HEK293 (cell line): ENCODE measurements at regions not wholly inside any gene's neighbourhood (a gene's known extent, or its start where the extent isn't known, plus 50 kb on each side); places are given as distances from the start of the nearest gene placed in this dataset.

Experiments
- CTCF ChIA-PET: fragments of 350-600 bp; formaldehyde crosslinking; extraction: SDS; loops from one replicate; lab custom pipeline; 2021; ENCODE audit warnings: antibody characterized with exemption; lab: Yijun Ruan, JAX
- POLR2A ChIA-PET: fragments of 300-600 bp; formaldehyde crosslinking; extraction: SDS; loops from one replicate; lab custom pipeline; 2020; ENCODE audit warnings: antibody characterized with exemption, inconsistent platforms; lab: Yijun Ruan, JAX
- H3K27ac ChIP-seq: fragments of 200-500 bp; sonication (Bioruptor generic); 2 replicates; pipeline ENCODE4 v1.5.1; 2014; ENCODE audit warnings: low read depth, low read length, control low read depth, inconsistent platforms; ENCODE audit errors: extremely low read depth
- H3K36me3 ChIP-seq, 2 experiments: fragments of 200-500 bp in 1 of 2; sonication (Bioruptor generic) in 1 of 2; 1 replicate in 1 of 2; 2 replicates in 1 of 2; pipeline ENCODE4 v1.5.1; 2014 to 2017; ENCODE audit warnings: inconsistent platforms in 2 of 2, low read length in 2 of 2; ENCODE audit not compliant: control insufficient read depth in 2 of 2, insufficient read depth in 1 of 2
- H3K4me1 ChIP-seq: fragments of 200-500 bp; sonication (Bioruptor generic); 2 replicates; pipeline ENCODE4 v1.5.1; 2014; ENCODE audit warnings: mild to moderate bottlenecking, low read length, inconsistent platforms; ENCODE audit not compliant: control insufficient read depth, insufficient read depth
- H3K4me3 ChIP-seq: 2 replicates; pipeline ENCODE4 v1.5.1; 2011; ENCODE audit warnings: low read depth, mild to moderate bottlenecking, control low read depth, low read length, moderate library complexity
- H3K9me3 ChIP-seq: fragments of 200-500 bp; sonication (Bioruptor generic); 2 replicates; pipeline ENCODE4 v1.5.1; 2014; ENCODE audit warnings: low read depth, low read length, inconsistent platforms; ENCODE audit not compliant: control insufficient read depth, insufficient read depth
- BCL6B ChIP-seq: fragments of 450-650 bp; formaldehyde crosslinking; IDR thresholded peaks from 2 replicates; pipeline ENCODE4 v1.5.1; 2017; ENCODE audit warnings: missing biosample characterization, missing genetic modification characterization
- ELK4 ChIP-seq: IDR thresholded peaks from 2 replicates; pipeline ENCODE4 v1.6.1; 2011; ENCODE audit warnings: mild to moderate bottlenecking, low read depth, low read length, borderline replicate concordance
- GLIS1 ChIP-seq: fragments of 450-650 bp; formaldehyde crosslinking; IDR thresholded peaks from 2 replicates; pipeline ENCODE4 v1.5.1; 2016; ENCODE audit warnings: missing biosample characterization, missing genetic modification characterization
- IKZF3 ChIP-seq: fragments of 450-650 bp; IDR thresholded peaks from 2 replicates; pipeline ENCODE4 v1.5.0; 2018; ENCODE audit warnings: missing biosample characterization, mild to moderate bottlenecking, missing genetic modification characterization, moderate library complexity
- KLF16 ChIP-seq: fragments of 450-650 bp; formaldehyde crosslinking; IDR thresholded peaks from 2 replicates; pipeline ENCODE4 v1.5.1; 2017; ENCODE audit warnings: missing biosample characterization, missing genetic modification characterization
- REPIN1 ChIP-seq: fragments of 450-650 bp; formaldehyde crosslinking; IDR thresholded peaks from 2 replicates; pipeline ENCODE4 v1.5.1; 2017; ENCODE audit warnings: missing biosample characterization, missing genetic modification characterization, low read depth
- SETDB1 ChIP-seq: IDR thresholded peaks from one replicate; pipeline ENCODE4 v1.6.1; 2017; ENCODE audit warnings: mild to moderate bottlenecking, low read length, moderate library complexity, mixed read lengths; ENCODE audit not compliant: insufficient read length
- ZBTB7A ChIP-seq: fragments of 450-650 bp; formaldehyde crosslinking; IDR thresholded peaks from 2 replicates; pipeline ENCODE4 v1.5.1; 2016; ENCODE audit warnings: low read depth, missing biosample characterization, missing genetic modification characterization
- ZNF19 ChIP-seq: fragments of 450-650 bp; formaldehyde crosslinking; IDR thresholded peaks from 2 replicates; pipeline ENCODE4; 2016; ENCODE audit warnings: missing biosample characterization, missing genetic modification characterization, low read depth
- ZNF23 ChIP-seq: fragments of 450-650 bp; formaldehyde crosslinking; IDR thresholded peaks from 2 replicates; pipeline ENCODE4 v1.5.1; 2016; ENCODE audit warnings: missing biosample characterization, missing genetic modification characterization, borderline replicate concordance
- ZNF239 ChIP-seq: fragments of 450-650 bp; formaldehyde crosslinking; IDR thresholded peaks from 2 replicates; pipeline ENCODE4 v1.5.1; 2016; ENCODE audit warnings: missing biosample characterization, missing genetic modification characterization
- ZNF302 ChIP-seq: fragments of 450-650 bp; formaldehyde crosslinking; IDR thresholded peaks from 2 replicates; pipeline ENCODE4 v1.5.1; 2016; ENCODE audit warnings: missing biosample characterization, missing genetic modification characterization, low read depth
- ZNF335 ChIP-seq: fragments of 450-650 bp; formaldehyde crosslinking; conservative IDR thresholded peaks from 2 replicates; pipeline ENCODE4 v1.5.1; 2016; ENCODE audit warnings: missing biosample characterization, missing genetic modification characterization
- ZNF341 ChIP-seq: fragments of 450-650 bp; formaldehyde crosslinking; IDR thresholded peaks from 2 replicates; pipeline ENCODE4; 2016; ENCODE audit warnings: low read depth, missing biosample characterization, missing genetic modification characterization
- ZNF350 ChIP-seq: fragments of 450-650 bp; formaldehyde crosslinking; IDR thresholded peaks from 2 replicates; pipeline ENCODE4 v1.5.0; 2017; ENCODE audit warnings: missing biosample characterization, mild to moderate bottlenecking, missing genetic modification characterization
- ZNF394 ChIP-seq: fragments of 450-650 bp; formaldehyde crosslinking; IDR thresholded peaks from 2 replicates; pipeline ENCODE4 v1.5.1; 2016; ENCODE audit warnings: missing biosample characterization, missing genetic modification characterization, mild to moderate bottlenecking, moderate library complexity, borderline replicate concordance
- ZNF558 ChIP-seq: fragments of 450-650 bp; formaldehyde crosslinking; IDR thresholded peaks from 2 replicates; pipeline ENCODE4 v1.5.1; 2016; ENCODE audit warnings: missing biosample characterization, missing genetic modification characterization
- ZNF571 ChIP-seq: fragments of 450-650 bp; formaldehyde crosslinking; IDR thresholded peaks from 2 replicates; pipeline ENCODE4 v1.5.0; 2017; ENCODE audit warnings: missing biosample characterization, missing genetic modification characterization
- ZNF580 ChIP-seq: fragments of 450-650 bp; formaldehyde crosslinking; IDR thresholded peaks from 2 replicates; pipeline ENCODE4 v1.5.1; 2016; ENCODE audit warnings: missing biosample characterization, missing genetic modification characterization
- ZNF585B ChIP-seq: fragments of 450-650 bp; formaldehyde crosslinking; IDR thresholded peaks from 2 replicates; pipeline ENCODE4 v1.5.1; 2016; ENCODE audit warnings: missing biosample characterization, missing genetic modification characterization
- ZNF596 ChIP-seq: fragments of 450-650 bp; IDR thresholded peaks from 2 replicates; pipeline ENCODE4 v1.5.0; 2018; ENCODE audit warnings: missing biosample characterization, mild to moderate bottlenecking, missing genetic modification characterization, moderate library complexity
- ZNF658 ChIP-seq: fragments of 450-650 bp; formaldehyde crosslinking; IDR thresholded peaks from 2 replicates; pipeline ENCODE4; 2016; ENCODE audit warnings: missing biosample characterization, missing genetic modification characterization
- TF ChIP-seq, protein P1 (sequence below): fragments of 450-650 bp; formaldehyde crosslinking; IDR thresholded peaks from 2 replicates; pipeline ENCODE4 v1.5.1; 2016; ENCODE audit warnings: missing biosample characterization, missing genetic modification characterization
- TF ChIP-seq, protein P2 (sequence below): fragments of 450-650 bp; formaldehyde crosslinking; IDR thresholded peaks from 2 replicates; pipeline ENCODE4 v1.5.1; 2016; ENCODE audit warnings: missing biosample characterization, missing genetic modification characterization

GRCh38 chr1:224518528-224518927, 83.9 kb upstream of the WDR26 start:
- no peak for TF ChIP-seq BCL6B (tag by site-specific recombination)
- no peak for TF ChIP-seq ZNF558 (tag by site-specific recombination)
- TF ChIP-seq ZNF585B (tag by site-specific recombination): no peak
- TF ChIP-seq GLIS1: no peak
- TF ChIP-seq ZNF341 (tag by site-specific recombination): no peak
- TF ChIP-seq ZNF23 (tag by site-specific recombination): no peak
- no peak for TF ChIP-seq ZNF596 (tag by site-specific recombination)
- no peak for TF ChIP-seq ZNF335 (tag by site-specific recombination)
- no peak for TF ChIP-seq IKZF3
- no peak for TF ChIP-seq ZNF350 (tag by site-specific recombination)
- no peak for TF ChIP-seq ZNF239
- TF ChIP-seq ZNF394 (tag by site-specific recombination): no peak
- H3K9me3 ChIP-seq: no peaks in the 10 kb centered on the region
- H3K36me3 ChIP-seq: no peaks in the 10 kb centered on the region
- H3K4me3 ChIP-seq: no peak overlapping the region
- ChIA-PET POLR2A (no interaction called here), CTCF (interaction anchor here (0.5 to 7.2 kb wide), 5 partner anchors 12 to 598 kb away, joined by 3 to 165 read pairs (median 3); no protein-coding TSS in a partner anchor)
- H3K4me1 ChIP-seq: no peaks in the 10 kb centered on the region; the same call in 1 of the 2 replicates
- H3K27ac ChIP-seq: no peak overlapping the region

DNA sequence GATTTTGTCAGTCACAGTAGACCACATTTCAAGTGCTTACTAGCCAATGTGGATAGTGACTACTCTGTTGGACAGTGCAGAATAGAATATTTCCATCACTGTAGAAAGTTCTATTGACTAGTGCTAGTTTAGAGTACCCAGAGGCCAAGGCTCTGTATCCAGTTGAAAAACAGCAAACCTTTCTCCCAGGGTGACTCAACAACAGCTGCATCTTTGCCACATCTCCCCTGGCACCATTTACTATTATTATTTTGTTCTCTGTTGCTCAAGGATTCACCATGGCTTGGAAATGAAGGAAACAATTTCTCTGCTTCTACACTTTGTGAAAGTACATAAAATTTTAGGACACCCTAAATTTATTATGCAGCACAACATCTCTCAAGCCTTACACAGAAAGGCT, 85.3 kb upstream of the WDR26 start:
- no peaks in the 10 kb centered on the region for H3K9me3 ChIP-seq
- H3K36me3 ChIP-seq: no peaks in the 10 kb centered on the region
- H3K4me1 ChIP-seq: no peaks in the 10 kb centered on the region; the same call in 1 of the 2 replicates
- no peak overlapping the region for H3K4me3 ChIP-seq
- H3K27ac ChIP-seq: no peak overlapping the region
- POLR2A ChIA-PET: no interaction called here
- TF ChIP-seq ZNF585B (tag by site-specific recombination): no peak
- no peak for TF ChIP-seq ZNF571 (tag by site-specific recombination)
- no peak for TF ChIP-seq IKZF3
- no peak for TF ChIP-seq ZNF19 (tag by site-specific recombination)
- TF ChIP-seq, protein P1, sequence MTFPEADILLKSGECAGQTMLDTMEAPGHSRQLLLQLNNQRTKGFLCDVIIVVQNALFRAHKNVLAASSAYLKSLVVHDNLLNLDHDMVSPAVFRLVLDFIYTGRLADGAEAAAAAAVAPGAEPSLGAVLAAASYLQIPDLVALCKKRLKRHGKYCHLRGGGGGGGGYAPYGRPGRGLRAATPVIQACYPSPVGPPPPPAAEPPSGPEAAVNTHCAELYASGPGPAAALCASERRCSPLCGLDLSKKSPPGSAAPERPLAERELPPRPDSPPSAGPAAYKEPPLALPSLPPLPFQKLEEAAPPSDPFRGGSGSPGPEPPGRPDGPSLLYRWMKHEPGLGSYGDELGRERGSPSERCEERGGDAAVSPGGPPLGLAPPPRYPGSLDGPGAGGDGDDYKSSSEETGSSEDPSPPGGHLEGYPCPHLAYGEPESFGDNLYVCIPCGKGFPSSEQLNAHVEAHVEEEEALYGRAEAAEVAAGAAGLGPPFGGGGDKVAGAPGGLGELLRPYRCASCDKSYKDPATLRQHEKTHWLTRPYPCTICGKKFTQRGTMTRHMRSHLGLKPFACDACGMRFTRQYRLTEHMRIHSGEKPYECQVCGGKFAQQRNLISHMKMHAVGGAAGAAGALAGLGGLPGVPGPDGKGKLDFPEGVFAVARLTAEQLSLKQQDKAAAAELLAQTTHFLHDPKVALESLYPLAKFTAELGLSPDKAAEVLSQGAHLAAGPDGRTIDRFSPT (tag by site-specific recombination): no peak
- no peak for TF ChIP-seq KLF16 (tag by site-specific recombination)
- no peak for TF ChIP-seq ZNF596 (tag by site-specific recombination)
- TF ChIP-seq ZNF658 (tag by site-specific recombination): no peak
- TF ChIP-seq, all 188 proteins: peak for 0
- CTCF ChIA-PET: interaction anchor here (0.6 to 2.0 kb wide), 5 partner anchors 17 to 484 kb away, joined by 3 to 6 read pairs (median 3); no protein-coding TSS in a partner anchor

DNA sequence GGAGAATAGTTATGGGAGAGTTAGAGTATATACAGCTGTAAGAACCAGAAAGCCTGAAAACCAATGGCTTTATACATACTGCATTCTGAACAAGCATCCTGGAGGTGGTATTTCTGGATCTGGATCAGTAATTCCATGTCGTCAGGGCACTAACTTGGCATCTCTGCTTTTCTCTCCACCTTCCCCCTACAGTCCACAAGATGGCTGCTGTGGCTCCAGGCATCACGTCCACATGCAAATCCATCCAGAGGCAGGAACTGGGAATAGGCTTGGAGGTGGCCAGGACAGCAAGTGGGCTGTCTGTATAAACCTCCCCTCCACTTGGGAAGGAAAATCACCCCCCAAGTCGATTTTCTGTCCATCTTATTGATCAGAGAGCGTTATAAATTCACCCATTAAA, 86.2 kb upstream of the WDR26 start:
- no peaks in the 10 kb centered on the region; the same call in 1 of the 2 replicates for H3K4me1 ChIP-seq
- ChIA-PET POLR2A (no interaction called here), CTCF (interaction anchor here (0.6 to 2.0 kb wide), 5 partner anchors 72 to 483 kb away, joined by 3 to 6 read pairs (median 3); no protein-coding TSS in a partner anchor)
- no peaks in the 10 kb centered on the region for H3K36me3 ChIP-seq
- no peaks in the 10 kb centered on the region for H3K9me3 ChIP-seq
- no peak overlapping the region for H3K4me3 ChIP-seq
- no peak overlapping the region for H3K27ac ChIP-seq
- TF ChIP-seq ZNF302 (tag by site-specific recombination) (no peak), REPIN1 (tag by site-specific recombination) (no peak), SETDB1 (peak; percentile 30), ZNF580 (tag by site-specific recombination) (peak; percentile 69; the same call in 1 of the 2 replicates), ELK4 (no peak), ZBTB7A (tag by site-specific recombination) (no peak)
- TF ChIP-seq, protein P2, sequence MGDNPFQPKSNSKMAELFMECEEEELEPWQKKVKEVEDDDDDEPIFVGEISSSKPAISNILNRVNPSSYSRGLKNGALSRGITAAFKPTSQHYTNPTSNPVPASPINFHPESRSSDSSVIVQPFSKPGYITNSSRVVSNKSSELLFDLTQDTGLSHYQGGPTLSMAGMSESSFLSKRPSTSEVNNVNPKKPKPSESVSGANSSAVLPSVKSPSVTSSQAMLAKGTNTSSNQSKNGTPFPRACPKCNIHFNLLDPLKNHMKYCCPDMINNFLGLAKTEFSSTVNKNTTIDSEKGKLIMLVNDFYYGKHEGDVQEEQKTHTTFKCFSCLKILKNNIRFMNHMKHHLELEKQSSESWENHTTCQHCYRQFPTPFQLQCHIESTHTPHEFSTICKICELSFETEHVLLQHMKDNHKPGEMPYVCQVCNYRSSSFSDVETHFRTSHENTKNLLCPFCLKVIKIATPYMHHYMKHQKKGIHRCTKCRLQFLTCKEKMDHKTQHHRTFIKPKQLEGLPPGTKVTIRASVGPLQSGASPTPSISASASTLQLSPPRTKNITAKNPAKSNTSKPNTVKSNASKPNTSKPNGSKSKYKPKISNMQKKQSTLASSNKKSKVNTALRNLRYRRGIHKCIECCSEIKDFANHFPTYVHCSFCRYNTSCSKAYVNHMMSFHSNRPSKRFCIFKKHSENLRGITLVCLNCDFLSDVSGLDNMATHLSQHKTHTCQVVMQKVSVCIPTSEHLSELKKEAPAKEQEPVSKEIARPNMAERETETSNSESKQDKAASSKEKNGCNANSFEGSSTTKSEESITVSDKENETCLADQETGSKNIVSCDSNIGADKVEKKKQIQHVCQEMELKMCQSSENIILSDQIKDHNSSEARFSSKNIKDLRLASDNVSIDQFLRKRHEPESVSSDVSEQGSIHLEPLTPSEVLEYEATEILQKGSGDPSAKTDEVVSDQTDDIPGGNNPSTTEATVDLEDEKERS: 0 out of 2 replicates have a peak, but pooled peaks have one; percentile 28
